CD4-positive, alpha-beta T cell (primary cell): ENCODE measurements at regions not wholly inside any gene's neighbourhood (a gene's known extent, or its start where the extent isn't known, plus 50 kb on each side); places are given as distances from the start of the nearest gene placed in this dataset.

Experiments
- ATAC-seq: fragments of 200-7000 bp; cut with Tn5 transposase; one replicate; pipeline ENCODE4 v1.10.0; 2022; ENCODE audit warnings: mild to moderate bottlenecking; ENCODE audit not compliant: poor library complexity
- CTCF ChIA-PET: fragments of 350-600 bp; sonication (Branson Sonifier 250); formaldehyde crosslinking; loops from one replicate; lab custom pipeline; 2021; ENCODE audit warnings: antibody characterized with exemption, inconsistent platforms; lab: Charles Lee
- POLR2A ChIA-PET: fragments of 350-600 bp; sonication (Branson Sonifier 250); formaldehyde crosslinking; loops from one replicate; lab custom pipeline; 2021; ENCODE audit warnings: antibody characterized with exemption, inconsistent platforms; lab: Charles Lee
- DNase-seq, 14 experiments: peaks; one replicate each; pipeline ENCODE4 v3.0.0-alpha.2; 2013 to 2020; ENCODE audit warnings: mixed read lengths in 2 of 14
- H3K27ac ChIP-seq, 2 donors: one replicate each; pipeline versions ENCODE4 v1.5.1 to v1.7.0; 2013; ENCODE audit warnings: low read length in 2 of 2, low read depth in 1 of 2, mild to moderate bottlenecking in 1 of 2
- H3K27me3 ChIP-seq, 2 experiments: 1 replicate in 1 of 2; 2 replicates in 1 of 2; pipeline versions ENCODE4 v1.6.1 to v1.7.0; 2013; ENCODE audit warnings: low read length in 2 of 2, control low read depth in 1 of 2, mild to moderate bottlenecking in 1 of 2, moderate library complexity in 1 of 2; ENCODE audit not compliant: insufficient read depth in 2 of 2, control insufficient read depth in 1 of 2
- H3K36me3 ChIP-seq: one replicate; pipeline ENCODE4 v1.6.1; 2013; ENCODE audit warnings: low read length, control low read depth; ENCODE audit not compliant: insufficient read depth
- H3K4me1 ChIP-seq: one replicate; pipeline ENCODE4 v1.6.1; 2013; ENCODE audit warnings: low read length, control low read depth; ENCODE audit not compliant: insufficient read depth
- H3K4me3 ChIP-seq: one replicate; pipeline ENCODE4 v1.5.1; 2013; ENCODE audit warnings: mild to moderate bottlenecking, low read length, moderate library complexity
- H3K9me3 ChIP-seq, 2 experiments: 1 replicate in 1 of 2; 2 replicates in 1 of 2; pipeline versions ENCODE4 v1.6.1 to v1.7.0; 2013; ENCODE audit warnings: low read length in 2 of 2, mild to moderate bottlenecking in 2 of 2, control low read depth in 1 of 2, moderate library complexity in 1 of 2; ENCODE audit not compliant: control insufficient read depth in 1 of 2, insufficient read depth in 1 of 2
- H3K27ac Mint-ChIP-seq: one replicate; pipeline ENCODE4 v1.8.0; 2020; ENCODE audit warnings: mixed read lengths
- H3K27me3 Mint-ChIP-seq: one replicate; pipeline ENCODE4 v1.8.0; 2021; ENCODE audit warnings: mixed read lengths
- H3K36me3 Mint-ChIP-seq: one replicate; pipeline ENCODE4 v1.8.0; 2021; ENCODE audit warnings: low read depth, mixed read lengths
- H3K4me1 Mint-ChIP-seq: one replicate; pipeline ENCODE4 v1.8.0; 2021; ENCODE audit warnings: low read depth, mixed read lengths
- H3K4me3 Mint-ChIP-seq: one replicate; pipeline ENCODE4 v1.8.0; 2020; ENCODE audit warnings: mild to moderate bottlenecking, mixed read lengths
- H3K9me3 Mint-ChIP-seq: one replicate; pipeline ENCODE4 v1.8.0; 2020; ENCODE audit warnings: mixed read lengths
- intact Hi-C, 2 experiments: fragments of 100-400 bp; cut with DNase I in 1 of 2; cut with micrococcal nuclease in 1 of 2; formaldehyde crosslinking; loops; one replicate each; pipeline versions ENCODE4 v1.15.1 to v1.9.0; 2023 to 2025; cut with DNase I, micrococcal nuclease
- TF ChIP-seq, protein P1 (sequence below): fragments of 200-600 bp; IDR thresholded peaks from one replicate; pipeline ENCODE4 v1.8.0; 2022; ENCODE audit warnings: antibody characterized with exemption, mild to moderate bottlenecking

DNA sequence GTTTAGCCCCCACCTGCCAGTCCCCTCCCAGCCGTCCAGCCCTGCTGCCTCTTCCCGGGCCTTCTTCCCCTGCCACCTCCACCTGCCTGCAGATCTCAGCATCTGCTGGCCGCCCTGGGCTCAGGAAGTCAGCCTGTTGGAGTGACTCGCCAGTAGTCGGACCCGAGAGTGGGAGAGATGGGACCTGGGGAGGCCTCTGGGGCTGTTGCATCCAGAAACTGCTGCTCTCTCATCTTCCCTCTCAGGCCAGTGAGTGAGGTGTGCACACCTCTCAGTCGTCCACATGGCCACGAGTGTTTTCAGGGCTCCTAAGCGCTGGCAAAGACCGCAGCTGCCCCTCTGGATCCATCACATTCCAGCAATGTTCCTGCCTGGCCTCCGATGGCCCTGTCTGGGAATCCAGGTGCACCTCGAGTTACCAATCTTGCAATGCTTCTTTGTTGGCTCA is 151.8 kb upstream of the SOX1 start:
- H3K27ac ChIP-seq: no peak overlapping the region
- peaks cover 0 to 10% of the 10 kb centered on the region in 2 experiments for H3K9me3 ChIP-seq
- no peaks in the 10 kb centered on the region for H3K27me3 ChIP-seq
- ChIA-PET CTCF (no interaction called here), POLR2A (no interaction called here)
- H3K4me1 ChIP-seq: no peaks in the 10 kb centered on the region
- H3K4me3 ChIP-seq: no peak overlapping the region
- intact Hi-C loops: no loop called here
- no peaks in the 10 kb centered on the region for H3K36me3 ChIP-seq
- TF ChIP-seq, protein P1, sequence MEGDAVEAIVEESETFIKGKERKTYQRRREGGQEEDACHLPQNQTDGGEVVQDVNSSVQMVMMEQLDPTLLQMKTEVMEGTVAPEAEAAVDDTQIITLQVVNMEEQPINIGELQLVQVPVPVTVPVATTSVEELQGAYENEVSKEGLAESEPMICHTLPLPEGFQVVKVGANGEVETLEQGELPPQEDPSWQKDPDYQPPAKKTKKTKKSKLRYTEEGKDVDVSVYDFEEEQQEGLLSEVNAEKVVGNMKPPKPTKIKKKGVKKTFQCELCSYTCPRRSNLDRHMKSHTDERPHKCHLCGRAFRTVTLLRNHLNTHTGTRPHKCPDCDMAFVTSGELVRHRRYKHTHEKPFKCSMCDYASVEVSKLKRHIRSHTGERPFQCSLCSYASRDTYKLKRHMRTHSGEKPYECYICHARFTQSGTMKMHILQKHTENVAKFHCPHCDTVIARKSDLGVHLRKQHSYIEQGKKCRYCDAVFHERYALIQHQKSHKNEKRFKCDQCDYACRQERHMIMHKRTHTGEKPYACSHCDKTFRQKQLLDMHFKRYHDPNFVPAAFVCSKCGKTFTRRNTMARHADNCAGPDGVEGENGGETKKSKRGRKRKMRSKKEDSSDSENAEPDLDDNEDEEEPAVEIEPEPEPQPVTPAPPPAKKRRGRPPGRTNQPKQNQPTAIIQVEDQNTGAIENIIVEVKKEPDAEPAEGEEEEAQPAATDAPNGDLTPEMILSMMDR: no peak
- no peaks in the 10 kb centered on the region for H3K4me1 Mint-ChIP-seq
- ATAC-seq (no peak), DNase-seq (no peak)
- H3K27ac Mint-ChIP-seq: no peak overlapping the region
- no peaks in the 10 kb centered on the region for H3K9me3 Mint-ChIP-seq
- H3K4me3 Mint-ChIP-seq: no peak overlapping the region
- peaks cover 8% of the 10 kb centered on the region for H3K27me3 Mint-ChIP-seq
- no peaks in the 10 kb centered on the region for H3K36me3 Mint-ChIP-seq

DNA sequence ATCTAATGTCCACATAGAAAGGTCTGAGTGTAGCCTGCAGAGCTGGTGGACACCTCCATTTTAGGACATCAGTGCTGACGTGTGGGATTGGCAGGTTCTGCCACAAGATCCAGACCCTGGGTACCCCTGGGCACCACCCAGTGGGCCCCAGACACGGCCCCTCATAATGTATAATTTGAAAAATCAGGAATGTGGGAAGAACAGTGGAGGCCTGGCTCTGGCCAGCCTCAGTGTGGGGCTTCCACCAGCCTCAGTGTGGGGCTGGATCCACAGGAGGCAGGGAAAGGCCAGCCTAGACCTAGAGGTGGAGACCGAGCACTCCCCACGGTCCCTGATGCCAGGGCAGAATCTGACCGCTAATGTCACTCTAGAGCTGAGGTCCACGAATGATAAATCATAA is 150.7 kb upstream of the SOX1 start:
- H3K4me3 Mint-ChIP-seq: no peak overlapping the region
- no peak overlapping the region for H3K27ac ChIP-seq

DNA sequence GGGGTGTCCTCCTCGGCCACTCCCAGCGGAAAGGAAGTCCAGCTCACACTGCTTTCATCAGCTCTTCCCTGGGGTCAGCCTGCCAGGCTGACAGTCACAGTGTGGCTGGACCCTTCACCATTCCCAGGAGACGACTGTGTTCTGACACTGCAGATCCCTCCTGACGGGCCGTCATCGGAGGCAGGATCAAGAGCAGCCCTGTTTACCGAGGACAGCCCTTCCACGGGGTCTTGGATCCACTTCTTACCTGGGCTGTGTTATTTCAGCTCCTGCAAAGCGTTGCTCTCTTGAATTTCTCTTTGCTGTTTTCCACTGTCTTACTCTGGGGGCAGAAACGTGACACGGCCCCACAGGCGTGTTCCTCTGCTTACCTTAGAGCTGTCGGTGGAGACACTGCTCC is 149.9 kb upstream of the SOX1 start:
- Mint-ChIP-seq H3K36me3 (no peaks in the 10 kb centered on the region), H3K4me3 (no peak overlapping the region), H3K4me1 (no peaks in the 10 kb centered on the region), H3K27me3 (peaks cover 14% of the 10 kb centered on the region), H3K27ac (no peak overlapping the region), H3K9me3 (no peaks in the 10 kb centered on the region)
- Histone ChIP-seq H3K4me3 (no peak overlapping the region), H3K9me3 (peaks cover 0 to 6% of the 10 kb centered on the region in 2 experiments), H3K27ac (no peak overlapping the region), H3K36me3 (no peaks in the 10 kb centered on the region), H3K27me3 (no peaks in the 10 kb centered on the region), H3K4me1 (no peaks in the 10 kb centered on the region)
- intact Hi-C loops: no loop called here
- ATAC-seq (no peak), DNase-seq (no peak)
- TF ChIP-seq, protein P1: no peak
- ChIA-PET POLR2A (no interaction called here), CTCF (no interaction called here)

More for the DNA sequence above, 150.7 kb upstream of the SOX1 start:
- Mint-ChIP-seq H3K27me3 (peaks cover 14% of the 10 kb centered on the region), H3K36me3 (no peaks in the 10 kb centered on the region), H3K4me1 (no peaks in the 10 kb centered on the region), H3K27ac (no peak overlapping the region), H3K9me3 (no peaks in the 10 kb centered on the region)
- intact Hi-C loops: no loop called here
- H3K27me3 ChIP-seq: no peaks in the 10 kb centered on the region
- no peaks in the 10 kb centered on the region for H3K36me3 ChIP-seq
- H3K9me3 ChIP-seq: peaks cover 0 to 6% of the 10 kb centered on the region in 2 experiments
- H3K4me1 ChIP-seq: no peaks in the 10 kb centered on the region
- ChIA-PET CTCF (no interaction called here), POLR2A (no interaction called here)
- no peak overlapping the region for H3K4me3 ChIP-seq
- no peak for ATAC-seq
- DNase-seq: no peak
- TF ChIP-seq, protein P1: no peak
